ENCODE measurements at regions not wholly inside any gene's neighbourhood (a gene's known extent, or its start where the extent isn't known, plus 50 kb on each side); places are given as distances from the start of the nearest gene placed in this dataset.
A peak's percentile ranks its signal among the peaks of the same experiment; 100 is the strongest.

DNA sequence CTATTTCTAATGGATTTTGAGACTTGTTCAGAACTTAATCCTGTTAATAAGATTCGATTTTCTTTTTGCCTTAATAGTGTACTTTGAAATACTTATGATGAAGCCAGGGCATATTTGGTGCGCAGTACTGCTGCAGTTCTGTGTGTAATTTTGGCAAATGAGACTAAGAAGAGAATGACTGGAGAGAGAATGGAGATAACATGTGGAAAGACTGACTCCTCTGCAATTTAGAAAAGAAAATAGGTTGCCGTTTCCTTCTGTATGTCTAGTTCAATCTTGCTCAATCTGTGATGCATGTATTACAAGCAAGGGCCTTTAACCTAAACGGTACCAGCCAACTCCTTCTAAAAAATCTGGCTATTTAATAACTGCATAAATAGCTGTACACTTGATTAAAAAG is 285.1 kb upstream of the CDH11 start:
- TF ChIP-seq, protein P1, sequence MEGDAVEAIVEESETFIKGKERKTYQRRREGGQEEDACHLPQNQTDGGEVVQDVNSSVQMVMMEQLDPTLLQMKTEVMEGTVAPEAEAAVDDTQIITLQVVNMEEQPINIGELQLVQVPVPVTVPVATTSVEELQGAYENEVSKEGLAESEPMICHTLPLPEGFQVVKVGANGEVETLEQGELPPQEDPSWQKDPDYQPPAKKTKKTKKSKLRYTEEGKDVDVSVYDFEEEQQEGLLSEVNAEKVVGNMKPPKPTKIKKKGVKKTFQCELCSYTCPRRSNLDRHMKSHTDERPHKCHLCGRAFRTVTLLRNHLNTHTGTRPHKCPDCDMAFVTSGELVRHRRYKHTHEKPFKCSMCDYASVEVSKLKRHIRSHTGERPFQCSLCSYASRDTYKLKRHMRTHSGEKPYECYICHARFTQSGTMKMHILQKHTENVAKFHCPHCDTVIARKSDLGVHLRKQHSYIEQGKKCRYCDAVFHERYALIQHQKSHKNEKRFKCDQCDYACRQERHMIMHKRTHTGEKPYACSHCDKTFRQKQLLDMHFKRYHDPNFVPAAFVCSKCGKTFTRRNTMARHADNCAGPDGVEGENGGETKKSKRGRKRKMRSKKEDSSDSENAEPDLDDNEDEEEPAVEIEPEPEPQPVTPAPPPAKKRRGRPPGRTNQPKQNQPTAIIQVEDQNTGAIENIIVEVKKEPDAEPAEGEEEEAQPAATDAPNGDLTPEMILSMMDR (IDR thresholded peaks at IDR 0.05; ENCODE audit: insufficient read depth, low read depth, low read length) = no peak
- no peak overlapping the region for H3K4me3 ChIP-seq (ENCODE audit: low read depth, low read length)
- no peak for DNase-seq (ENCODE audit: low read depth)

DNA sequence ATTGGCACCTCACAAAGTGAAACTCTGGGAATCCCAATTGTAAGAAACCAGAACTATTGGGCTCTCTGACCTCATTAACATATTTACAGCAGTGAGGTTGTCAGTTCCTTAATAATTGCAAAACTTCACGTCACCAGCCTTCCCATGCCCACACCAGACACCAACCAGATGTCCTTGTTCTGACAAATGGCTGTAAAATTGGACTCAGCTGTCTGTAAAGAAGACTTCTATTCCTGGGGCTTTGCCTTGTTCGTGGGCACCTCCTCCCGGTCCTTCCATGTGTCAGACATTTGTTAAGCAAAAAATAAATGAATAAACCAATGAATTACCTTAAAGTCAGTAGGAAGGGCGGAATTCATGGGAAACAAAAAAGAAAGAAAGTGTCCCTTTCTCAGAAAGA is 284.3 kb upstream of the CDH11 start:
- no peak overlapping the region for H3K4me3 ChIP-seq (ENCODE audit: low read depth, low read length)
- peak; percentile 28 for DNase-seq (ENCODE audit: low read depth)
- TF ChIP-seq, protein P1 (IDR thresholded peaks at IDR 0.05; ENCODE audit: insufficient read depth, low read depth, low read length) = no peak

DNA sequence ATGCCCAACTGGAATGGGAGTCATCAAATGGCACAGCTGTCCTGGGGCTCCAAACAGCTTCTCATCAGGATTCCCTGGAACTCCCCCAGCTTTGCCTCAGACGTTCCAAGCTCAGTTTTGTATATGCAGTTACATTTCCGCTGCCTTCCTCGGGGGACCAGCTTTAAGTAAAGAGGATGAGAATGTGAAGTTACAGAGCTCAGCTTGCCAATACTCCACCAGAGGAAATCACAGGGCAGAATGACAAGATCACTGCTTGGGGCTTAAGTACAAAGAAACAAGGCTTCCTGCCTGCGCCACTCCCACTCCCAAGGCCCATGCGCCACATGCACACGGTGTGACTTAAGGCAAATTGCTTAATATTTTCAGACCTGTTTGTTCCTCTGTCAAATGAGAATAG is 272.4 kb upstream of the CDH11 start:
- TF ChIP-seq, protein P1 (IDR thresholded peaks at IDR 0.05; ENCODE audit: insufficient read depth, low read depth, low read length) = no peak
- no peak for DNase-seq (ENCODE audit: low read depth)

DNA sequence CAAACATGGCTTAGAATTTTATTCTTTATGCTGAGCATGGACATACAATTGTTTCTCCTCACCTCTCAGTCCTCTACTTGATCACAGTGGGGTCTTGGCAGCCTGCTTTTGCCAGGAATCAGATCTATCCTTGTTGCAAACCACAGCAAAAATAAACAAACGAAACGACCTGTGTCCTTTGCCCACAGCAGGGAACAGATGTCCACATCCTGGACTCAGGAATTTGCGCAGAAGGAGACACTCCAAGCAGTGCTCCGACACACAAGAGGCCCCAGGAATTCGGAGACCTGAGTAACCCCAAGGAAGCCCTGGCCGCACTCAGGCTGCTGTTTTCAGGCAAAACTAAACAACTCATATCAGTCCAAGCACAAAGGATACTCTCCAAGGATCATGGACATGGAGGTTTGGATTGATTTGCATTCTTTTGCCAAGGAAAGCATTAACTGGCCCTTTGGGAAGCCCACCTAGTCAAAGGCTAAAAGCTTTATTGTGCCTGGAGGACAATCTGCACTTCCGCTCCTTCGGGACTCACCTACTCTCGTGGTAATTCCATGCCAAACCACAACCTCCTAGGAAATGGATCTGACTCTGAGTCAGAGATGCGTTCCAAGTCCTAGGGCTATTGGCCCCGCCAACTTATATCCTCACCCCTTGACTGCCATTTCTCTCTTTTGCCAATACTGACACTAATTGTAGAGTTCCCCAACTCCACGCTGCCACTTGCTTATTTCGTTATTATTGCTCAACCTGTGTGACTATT is 271.1 kb upstream of the CDH11 start:
- H3K4me3 ChIP-seq (ENCODE audit: low read depth, low read length) = no peak overlapping the region
- TF ChIP-seq, protein P1 (IDR thresholded peaks at IDR 0.05; ENCODE audit: insufficient read depth, low read depth, low read length) = no peak
- DNase-seq (ENCODE audit: low read depth) = no peak

More for the DNA sequence above, 272.4 kb upstream of the CDH11 start:
- no peak overlapping the region for H3K4me3 ChIP-seq (ENCODE audit: low read depth, low read length)

DNA sequence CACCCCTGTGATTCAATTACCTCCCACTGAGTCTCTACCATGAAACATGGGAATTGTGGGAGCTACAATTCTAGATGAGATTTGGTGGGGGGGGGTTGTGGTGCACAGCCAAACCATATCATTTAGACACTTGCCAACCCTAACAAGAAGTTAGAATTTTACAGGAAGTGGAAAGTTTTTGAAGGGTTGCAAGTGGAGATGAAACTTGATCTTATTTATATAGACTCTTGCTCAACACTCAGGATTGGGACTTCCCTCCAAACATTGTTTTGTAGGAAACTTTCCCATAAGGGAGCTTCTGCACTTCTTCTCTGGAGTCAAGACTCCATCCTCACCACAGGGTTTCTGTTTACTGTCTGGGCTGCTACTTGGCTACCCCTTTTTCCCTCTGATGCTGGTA is 266.7 kb upstream of the CDH11 start:
- DNase-seq (ENCODE audit: low read depth) = peak; percentile 80

DNA sequence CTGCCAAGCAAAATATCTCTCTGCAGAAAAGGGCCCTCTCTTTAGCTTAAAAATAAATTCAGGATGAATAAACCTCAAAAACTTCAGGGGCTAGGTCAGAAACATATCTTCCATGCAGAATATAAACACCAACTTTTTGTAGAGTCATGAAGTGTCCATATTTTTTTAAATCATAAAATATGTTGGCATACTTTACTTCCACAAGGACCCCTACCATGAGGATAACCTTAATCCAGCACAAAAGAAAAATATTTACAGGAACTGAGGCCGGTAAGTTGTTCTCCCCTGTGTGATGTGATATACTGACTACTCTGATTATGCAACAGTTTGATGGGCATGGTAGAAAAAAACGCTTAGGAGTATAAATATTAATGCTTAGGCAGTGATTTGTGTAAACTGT is 264.8 kb upstream of the CDH11 start:
- TF ChIP-seq, protein P1 (IDR thresholded peaks at IDR 0.05; ENCODE audit: insufficient read depth, low read depth, low read length) = no peak
- DNase-seq (ENCODE audit: low read depth) = no peak
- no peak overlapping the region for H3K4me3 ChIP-seq (ENCODE audit: low read depth, low read length)

More for the DNA sequence above, 266.7 kb upstream of the CDH11 start:
- no peak overlapping the region for H3K4me3 ChIP-seq (ENCODE audit: low read depth, low read length)
- TF ChIP-seq, protein P1 (IDR thresholded peaks at IDR 0.05; ENCODE audit: insufficient read depth, low read depth, low read length) = no peak

DNA sequence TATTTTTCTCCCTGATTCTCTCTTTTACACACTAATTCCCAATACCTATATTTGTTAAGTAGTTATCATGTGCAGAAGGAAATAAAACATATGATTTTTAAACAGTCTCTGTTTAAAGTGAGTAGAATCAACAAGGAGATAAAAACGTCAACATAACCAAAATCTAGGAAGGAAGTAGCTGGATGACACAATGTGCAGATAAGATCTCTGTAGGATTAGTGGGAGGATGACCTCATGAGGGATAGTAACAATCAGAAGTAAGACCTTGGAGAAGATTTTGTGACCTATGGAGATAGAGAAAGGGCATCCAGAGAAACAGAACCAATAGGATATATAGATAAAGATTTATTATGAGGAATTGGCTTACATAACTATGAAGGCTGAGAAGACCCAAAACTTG is 262.6 kb upstream of the CDH11 start:
- no peak overlapping the region for H3K4me3 ChIP-seq (ENCODE audit: low read depth, low read length)
- TF ChIP-seq, protein P1 (IDR thresholded peaks at IDR 0.05; ENCODE audit: insufficient read depth, low read depth, low read length) = no peak
- DNase-seq (ENCODE audit: low read depth) = peak; percentile 80

All from fibroblast of villous mesenchyme (primary cell).